ENCODE measurements at regions not wholly inside any gene's neighbourhood (a gene's known extent, or its start where the extent isn't known, plus 50 kb on each side); places are given as distances from the start of the nearest gene placed in this dataset.
"Not testable (repeated sequence)": the region's sequence is repeated elsewhere in the genome, so short reads cannot be mapped to it uniquely, and the experiment has no call there.

GRCh38 chr10:123323884-123324283, 169.7 kb downstream of the BUB3 start:
- no peak for DNase-seq

- DNase-seq, result no peak
These were observed 171.5 kb downstream of the BUB3 start for GRCh38 chr10:123325663-123326190.

- DNase-seq, result no peak
These were observed 172.5 kb downstream of the BUB3 start for GRCh38 chr10:123326674-123327073.

- no peak for DNase-seq
These were observed 173.2 kb downstream of the BUB3 start for GRCh38 chr10:123327450-123327849.

GRCh38 chr10:123327896-123328295, 173.7 kb downstream of the BUB3 start:
- DNase-seq, result no peak

GRCh38 chr10:123331438-123331837, 177.2 kb downstream of the BUB3 start:
- no peak for DNase-seq

GRCh38 chr10:123346581-123346980, 192.4 kb downstream of the BUB3 start:
- no peak for DNase-seq

- no peak for DNase-seq
These were observed 194.7 kb downstream of the BUB3 start for GRCh38 chr10:123348691-123349572.

GRCh38 chr10:123351715-123352114, 197.5 kb downstream of the BUB3 start:
- DNase-seq, result no peak

GRCh38 chr10:123354521-123354920, 200.3 kb downstream of the BUB3 start:
- DNase-seq, result no peak

- no peak for DNase-seq
These were observed 201.7 kb downstream of the BUB3 start for GRCh38 chr10:123355748-123356481.

GRCh38 chr10:123356799-123357198, 202.6 kb downstream of the BUB3 start:
- no peak for DNase-seq

- no peak for DNase-seq
These were observed 203.3 kb downstream of the BUB3 start for GRCh38 chr10:123357421-123357930.

GRCh38 chr10:123359539-123359938, 205.3 kb downstream of the BUB3 start:
- DNase-seq, result no peak

GRCh38 chr10:123361832-123362231, 207.6 kb downstream of the BUB3 start:
- no peak for DNase-seq

- DNase-seq, result no peak
These were observed 213.0 kb downstream of the BUB3 start for GRCh38 chr10:123367195-123367594.

- DNase-seq, result not testable (repeated sequence)
These were observed 217.4 kb downstream of the BUB3 start for GRCh38 chr10:123371626-123372025.

GRCh38 chr10:123373591-123373990, 219.4 kb downstream of the BUB3 start:
- no peak for DNase-seq

- no peak for DNase-seq
These were observed 220.9 kb downstream of the BUB3 start for GRCh38 chr10:123375097-123375496.

GRCh38 chr10:123375738-123376137, 221.5 kb downstream of the BUB3 start:
- no peak for DNase-seq

GRCh38 chr10:123377883-123378282, 223.7 kb downstream of the BUB3 start:
- no peak for DNase-seq

GRCh38 chr10:123378302-123378701, 224.1 kb downstream of the BUB3 start:
- DNase-seq, result no peak

- DNase-seq, result no peak
These were observed 225.0 kb downstream of the BUB3 start for GRCh38 chr10:123379156-123379555.

Measured in kidney glomerular epithelial cell (primary cell).